ENCODE measurements at regions not wholly inside any gene's neighbourhood (a gene's known extent, or its start where the extent isn't known, plus 50 kb on each side); places are given as distances from the start of the nearest gene placed in this dataset.
"Not testable (repeated sequence)": the region's sequence is repeated elsewhere in the genome, so short reads cannot be mapped to it uniquely, and the experiment has no call there.

DNA sequence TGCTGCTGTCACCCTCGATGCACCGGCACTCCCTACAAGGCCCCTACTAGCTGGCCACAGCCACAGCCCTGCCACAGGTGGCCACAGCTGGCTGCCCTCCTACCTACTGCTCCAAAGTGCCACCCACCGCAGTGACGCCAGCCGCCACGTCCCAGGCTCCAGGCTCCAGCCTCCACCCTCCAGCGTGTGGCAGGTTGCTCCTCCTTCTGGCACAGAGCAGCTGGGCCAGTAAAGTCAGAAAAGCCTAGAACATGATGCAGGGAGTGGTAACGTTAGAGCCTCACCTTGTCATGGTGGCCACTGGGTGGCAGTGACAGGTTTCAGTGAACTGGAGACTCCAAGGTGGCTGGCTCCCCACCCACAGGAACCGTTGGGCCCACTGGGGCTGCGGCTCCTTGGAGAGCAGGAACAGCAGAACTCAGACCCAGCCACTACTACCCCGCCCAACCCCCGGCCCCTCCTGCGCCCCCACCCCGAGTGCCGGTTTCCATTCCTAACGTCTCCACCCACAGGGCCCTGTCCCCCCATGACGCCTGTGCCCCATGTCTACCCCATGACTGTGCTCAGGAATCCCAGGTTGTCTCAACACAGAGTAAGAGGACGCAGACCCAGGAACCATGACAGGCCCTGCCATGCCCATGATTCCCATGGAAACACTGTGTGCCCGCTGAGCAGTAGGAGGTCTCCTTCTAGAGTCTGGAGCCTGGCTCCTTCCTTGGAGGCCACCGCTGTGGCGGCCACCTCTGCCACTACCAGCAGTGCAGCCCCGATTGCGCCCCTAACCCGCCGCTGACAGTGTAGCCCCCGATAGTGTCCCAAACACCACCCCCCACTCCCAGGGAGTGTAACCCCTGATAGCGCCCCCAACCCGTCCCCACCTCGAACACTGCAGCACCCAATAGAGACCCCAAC lies 52.3 kb upstream of the ZNF33B start:
- peak; percentile 4 for DNase-seq (ENCODE audit: low read depth)
- TF ChIP-seq, protein P1, sequence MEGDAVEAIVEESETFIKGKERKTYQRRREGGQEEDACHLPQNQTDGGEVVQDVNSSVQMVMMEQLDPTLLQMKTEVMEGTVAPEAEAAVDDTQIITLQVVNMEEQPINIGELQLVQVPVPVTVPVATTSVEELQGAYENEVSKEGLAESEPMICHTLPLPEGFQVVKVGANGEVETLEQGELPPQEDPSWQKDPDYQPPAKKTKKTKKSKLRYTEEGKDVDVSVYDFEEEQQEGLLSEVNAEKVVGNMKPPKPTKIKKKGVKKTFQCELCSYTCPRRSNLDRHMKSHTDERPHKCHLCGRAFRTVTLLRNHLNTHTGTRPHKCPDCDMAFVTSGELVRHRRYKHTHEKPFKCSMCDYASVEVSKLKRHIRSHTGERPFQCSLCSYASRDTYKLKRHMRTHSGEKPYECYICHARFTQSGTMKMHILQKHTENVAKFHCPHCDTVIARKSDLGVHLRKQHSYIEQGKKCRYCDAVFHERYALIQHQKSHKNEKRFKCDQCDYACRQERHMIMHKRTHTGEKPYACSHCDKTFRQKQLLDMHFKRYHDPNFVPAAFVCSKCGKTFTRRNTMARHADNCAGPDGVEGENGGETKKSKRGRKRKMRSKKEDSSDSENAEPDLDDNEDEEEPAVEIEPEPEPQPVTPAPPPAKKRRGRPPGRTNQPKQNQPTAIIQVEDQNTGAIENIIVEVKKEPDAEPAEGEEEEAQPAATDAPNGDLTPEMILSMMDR (IDR thresholded peaks at IDR 0.05; ENCODE audit: low read depth, low read length): peak; percentile 17
- TF ChIP-seq MYC (IDR thresholded peaks at IDR 0.05; ENCODE audit: low read depth, low read length): no peak
- no peak overlapping the region for H3K4me3 ChIP-seq (ENCODE audit: low read depth, low read length)

DNA sequence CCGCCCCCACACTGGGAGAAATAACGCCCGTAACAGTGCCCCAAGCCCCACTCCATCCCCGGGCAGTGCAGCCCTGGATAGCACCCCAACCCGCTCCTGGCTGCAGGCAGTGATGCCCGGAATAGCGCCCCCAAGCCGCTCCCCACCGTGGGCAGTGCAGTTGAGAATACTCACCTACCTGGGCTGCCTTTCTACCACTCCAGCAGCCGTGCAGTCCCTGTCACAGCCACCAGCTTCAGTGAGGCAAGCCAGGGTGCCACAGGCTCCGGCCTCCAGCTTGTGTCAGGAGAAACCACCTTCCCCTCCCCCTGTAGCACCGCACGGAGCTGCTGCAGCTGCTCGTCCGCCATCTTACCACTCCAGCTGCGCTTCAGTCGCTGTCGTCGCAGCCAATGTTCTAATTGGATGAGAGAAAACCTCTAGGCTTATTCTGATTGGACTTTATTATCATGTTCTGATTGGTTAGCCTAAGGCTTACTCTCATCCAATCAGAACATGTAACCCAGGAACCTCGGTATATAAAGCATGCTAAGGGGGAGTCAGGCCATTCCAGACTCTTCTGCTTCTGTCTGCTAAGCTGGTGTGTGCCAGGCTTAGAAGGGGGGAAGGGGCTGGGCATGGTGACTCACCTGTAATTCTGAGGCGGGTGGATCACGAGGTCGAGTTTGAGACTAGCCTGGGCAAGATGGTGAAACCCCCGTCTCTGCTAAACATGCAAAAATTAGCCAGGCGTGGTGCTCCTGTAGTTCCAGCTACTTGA lies 53.2 kb upstream of the ZNF33B start:
- H3K4me3 ChIP-seq (ENCODE audit: low read depth, low read length): no peak overlapping the region
- TF ChIP-seq MYC (IDR thresholded peaks at IDR 0.05; ENCODE audit: low read depth, low read length): no peak
- TF ChIP-seq POLR2A (IDR thresholded peaks at IDR 0.05; ENCODE audit: extremely low read depth, insufficient read length): no peak
- TF ChIP-seq, protein P2, sequence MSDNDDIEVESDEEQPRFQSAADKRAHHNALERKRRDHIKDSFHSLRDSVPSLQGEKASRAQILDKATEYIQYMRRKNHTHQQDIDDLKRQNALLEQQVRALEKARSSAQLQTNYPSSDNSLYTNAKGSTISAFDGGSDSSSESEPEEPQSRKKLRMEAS (IDR thresholded peaks at IDR 0.05; ENCODE audit: low read depth, low read length): no peak
- TF ChIP-seq, protein P1 (IDR thresholded peaks at IDR 0.05; ENCODE audit: low read depth, low read length): no peak
- DNase-seq (ENCODE audit: low read depth): no peak

DNA sequence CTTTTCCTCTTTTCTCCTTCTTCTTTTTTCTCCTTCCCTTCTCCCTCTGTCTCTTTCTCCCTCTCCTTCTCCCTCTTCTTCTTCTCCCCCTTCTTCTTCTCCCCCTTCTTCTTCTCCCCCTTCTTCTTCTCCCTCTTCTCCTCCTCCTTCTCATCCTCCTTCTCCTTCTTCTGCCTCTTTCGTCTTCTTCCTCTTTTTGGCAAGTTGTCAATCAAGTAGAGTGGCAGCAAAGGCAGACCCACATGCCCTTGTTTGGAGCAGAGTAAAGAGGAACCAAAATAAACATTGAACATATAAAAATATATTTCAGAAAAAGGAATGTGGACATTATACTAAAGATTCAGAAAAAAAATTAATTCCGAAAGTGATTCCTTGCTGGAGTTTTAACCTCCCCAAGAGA lies 59.6 kb upstream of the ZNF33B start:
- no peak for DNase-seq (ENCODE audit: low read depth)
- no peak overlapping the region for H3K4me3 ChIP-seq (ENCODE audit: low read depth, low read length)
- TF ChIP-seq, protein P1 (IDR thresholded peaks at IDR 0.05; ENCODE audit: low read depth, low read length): no peak
- no peak for TF ChIP-seq POLR2A (IDR thresholded peaks at IDR 0.05; ENCODE audit: extremely low read depth, insufficient read length)
- TF ChIP-seq MYC (IDR thresholded peaks at IDR 0.05; ENCODE audit: low read depth, low read length): no peak
- TF ChIP-seq, protein P2 (IDR thresholded peaks at IDR 0.05; ENCODE audit: low read depth, low read length): no peak

DNA sequence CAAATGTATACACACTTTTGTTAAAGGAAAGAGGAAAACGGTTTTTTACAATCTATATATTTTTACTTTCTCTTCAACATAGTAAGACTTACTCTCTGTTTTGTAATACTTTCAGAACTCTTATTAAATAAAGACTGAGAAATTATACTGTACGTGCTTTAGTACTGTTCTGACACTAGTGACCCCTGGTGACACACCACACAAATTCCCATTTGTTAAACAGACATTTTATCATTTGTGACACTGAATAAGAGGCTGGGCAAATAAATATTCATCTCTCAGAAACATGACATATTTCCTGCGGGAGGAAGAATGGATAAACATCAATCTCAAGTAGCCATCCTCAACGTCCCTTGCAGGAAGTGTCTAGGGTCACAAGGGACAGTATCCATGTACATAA lies 68.9 kb upstream of the ZNF33B start:
- no peak for DNase-seq (ENCODE audit: low read depth)
- no peak overlapping the region for H3K4me3 ChIP-seq (ENCODE audit: low read depth, low read length)
- TF ChIP-seq POLR2A (IDR thresholded peaks at IDR 0.05; ENCODE audit: extremely low read depth, insufficient read length) (no peak), MYC (IDR thresholded peaks at IDR 0.05; ENCODE audit: low read depth, low read length) (no peak)
- TF ChIP-seq, protein P2 (IDR thresholded peaks at IDR 0.05; ENCODE audit: low read depth, low read length): no peak
- TF ChIP-seq, protein P1 (IDR thresholded peaks at IDR 0.05; ENCODE audit: low read depth, low read length): no peak

DNA sequence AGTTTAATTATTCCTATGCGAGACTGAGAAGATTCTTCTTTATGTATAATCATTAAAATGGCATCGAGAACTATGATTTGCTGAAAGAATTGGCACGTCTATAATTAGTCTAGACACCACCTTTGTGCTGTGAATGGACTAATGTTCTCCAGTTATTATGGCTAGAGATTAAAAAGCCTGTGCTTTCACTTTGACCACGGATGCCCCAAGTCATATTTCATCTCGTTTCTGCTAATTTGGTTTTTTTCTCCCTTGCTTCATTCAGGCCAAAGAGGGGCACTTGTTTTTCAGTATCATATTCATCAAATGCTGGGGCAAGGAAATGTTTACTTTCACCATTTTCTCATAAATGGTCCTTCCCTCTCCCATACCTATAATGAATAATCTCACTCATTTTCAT lies 63.3 kb upstream of the BMS1 start:
- H3K4me3 ChIP-seq (ENCODE audit: low read depth, low read length); DNase-seq (ENCODE audit: low read depth): not testable (repeated sequence)

DNA sequence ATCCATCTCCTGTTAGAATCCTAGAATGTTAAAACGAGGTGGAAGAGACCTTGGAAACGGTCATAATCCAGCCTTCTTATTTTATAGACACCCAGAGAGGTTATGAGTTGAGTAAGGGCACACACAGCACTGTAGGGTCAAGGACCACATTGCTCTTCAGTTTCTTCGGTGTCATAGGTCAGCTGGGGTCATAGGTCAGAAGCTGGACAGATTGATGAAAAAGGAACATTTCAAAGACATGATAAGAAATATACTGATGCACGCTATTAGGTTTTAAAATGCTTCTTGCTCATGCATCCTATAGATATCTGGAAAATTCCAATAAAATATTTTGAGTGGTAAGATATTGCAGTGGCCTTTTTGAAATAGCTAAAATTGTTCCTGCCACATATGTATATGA lies 60.0 kb upstream of the BMS1 start:
- H3K4me3 ChIP-seq (ENCODE audit: low read depth, low read length): no peak overlapping the region
- no peak for DNase-seq (ENCODE audit: low read depth)
- TF ChIP-seq, protein P1 (IDR thresholded peaks at IDR 0.05; ENCODE audit: low read depth, low read length): no peak
- no peak for TF ChIP-seq POLR2A (IDR thresholded peaks at IDR 0.05; ENCODE audit: extremely low read depth, insufficient read length)
- TF ChIP-seq, protein P2 (IDR thresholded peaks at IDR 0.05; ENCODE audit: low read depth, low read length): no peak
- TF ChIP-seq MYC (IDR thresholded peaks at IDR 0.05; ENCODE audit: low read depth, low read length): no peak

DNA sequence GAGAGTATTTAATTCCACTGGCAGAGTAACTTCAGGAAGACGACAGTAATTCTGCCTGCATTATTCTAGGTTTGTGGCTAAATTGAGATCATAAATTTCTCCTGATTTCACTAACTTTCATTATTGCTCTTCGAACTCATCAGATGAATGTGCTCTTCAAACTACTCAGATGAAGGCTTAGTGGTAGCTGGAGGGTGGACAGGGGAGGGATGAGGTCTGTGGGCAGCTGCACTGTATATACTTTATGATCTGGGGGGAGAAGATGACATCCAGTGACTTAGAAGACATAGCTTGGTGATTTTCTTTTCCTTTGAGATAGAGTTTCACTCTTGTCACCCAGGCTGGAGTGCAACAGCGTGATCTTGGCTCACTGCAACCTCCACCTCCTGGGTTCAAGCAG lies 59.0 kb upstream of the BMS1 start:
- not testable (repeated sequence) for H3K4me3 ChIP-seq (ENCODE audit: low read depth, low read length); DNase-seq (ENCODE audit: low read depth)

DNA sequence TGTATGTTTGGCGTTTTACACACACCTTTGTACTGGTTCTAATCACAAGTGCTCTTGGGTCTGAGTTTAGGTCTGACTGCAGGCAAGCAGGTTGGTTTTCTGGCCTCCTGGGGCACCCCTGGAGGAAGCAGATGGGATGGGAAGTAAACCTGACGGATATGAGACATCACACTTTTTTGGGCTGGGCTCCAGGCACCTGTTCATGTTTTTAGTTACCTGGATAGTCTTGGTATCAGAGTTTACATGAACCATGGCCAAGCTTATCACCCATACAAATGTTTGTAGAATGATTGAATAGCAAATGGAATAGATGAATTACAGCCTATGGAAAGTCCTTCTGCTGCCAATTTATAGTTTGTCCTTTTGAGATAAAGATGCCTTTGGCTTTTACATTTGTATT lies 57.9 kb upstream of the BMS1 start:
- not testable (repeated sequence) for H3K4me3 ChIP-seq (ENCODE audit: low read depth, low read length); DNase-seq (ENCODE audit: low read depth)
